ENCODE measurements at regions not wholly inside any gene's neighbourhood (a gene's known extent, or its start where the extent isn't known, plus 50 kb on each side); places are given as distances from the start of the nearest gene placed in this dataset.
A peak's percentile ranks its signal among the peaks of the same experiment; 100 is the strongest.

DNA sequence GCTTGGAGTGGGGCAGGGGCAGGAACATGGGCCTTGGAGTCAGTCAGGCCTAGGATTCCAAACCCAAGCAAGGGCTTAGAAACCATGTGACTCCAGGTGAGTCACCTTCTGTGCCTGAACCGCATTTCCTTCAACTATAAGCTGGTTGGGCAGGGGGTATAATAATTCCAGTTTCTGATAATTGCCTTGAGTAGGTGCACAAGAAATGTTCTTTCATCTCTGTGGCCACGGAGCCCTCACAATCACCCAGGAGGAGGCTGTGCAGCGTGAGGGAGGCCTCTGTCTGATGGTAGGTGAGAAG, 112.1 kb upstream of the HAAO start:
- Histone ChIP-seq H3K9me3 (ENCODE audit: control insufficient read depth in 2 of 2, low read length in 2 of 2) (no peaks in the 10 kb centered on the region), H3K4me3 (ENCODE audit: low read length in 2 of 2) (no peak overlapping the region), H3K27ac (ENCODE audit: low read length) (peak overlapping the region; percentile 86), H3K36me3 (ENCODE audit: control insufficient read depth in 2 of 2, insufficient read depth in 2 of 2, low read length in 2 of 2) (no peaks in the 10 kb centered on the region), H3K9ac (ENCODE audit: low read length in 2 of 2) (no peak overlapping the region), H3K27me3 (ENCODE audit: control insufficient read depth in 1 of 2, insufficient read depth in 2 of 2, low read length in 2 of 2) (no peaks in the 10 kb centered on the region), H3K4me1 (ENCODE audit: control insufficient read depth, insufficient read depth, low read length) (peaks cover 60% of the 10 kb centered on the region)

DNA sequence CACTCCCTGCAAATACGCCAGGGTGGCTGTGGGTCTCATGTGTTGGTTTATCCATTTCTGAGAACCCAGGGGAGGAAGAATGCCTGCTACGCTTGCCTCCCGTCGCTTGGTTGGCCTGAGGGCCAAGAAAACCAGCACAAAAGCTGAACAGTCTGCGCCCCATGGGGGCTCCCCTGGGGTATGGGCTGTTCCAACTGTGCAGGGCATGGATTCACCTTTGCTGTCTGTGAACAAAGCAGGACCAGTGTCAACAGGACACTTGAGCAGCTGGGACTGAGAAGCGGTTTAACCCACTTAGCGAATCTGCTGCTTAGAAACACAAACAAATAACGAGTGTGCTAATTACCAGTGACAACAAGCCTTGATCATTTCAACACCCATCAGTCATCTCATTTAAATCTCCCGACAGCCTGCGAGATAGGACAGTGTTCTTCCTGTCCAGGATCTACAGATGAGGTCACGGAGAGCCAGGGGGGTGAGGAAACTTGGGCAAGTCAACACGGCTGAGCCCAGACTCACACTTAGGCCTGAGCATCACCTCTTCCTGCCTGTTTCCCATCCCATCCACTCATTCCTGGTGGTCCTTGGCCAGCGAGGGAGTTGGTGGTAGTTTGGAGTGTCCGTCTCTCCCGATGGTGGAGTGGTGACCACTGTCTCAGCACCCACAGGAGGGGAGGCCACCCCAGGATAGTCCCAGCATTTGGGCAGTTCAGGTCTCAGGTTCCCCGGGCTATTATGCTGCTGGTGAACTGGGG, 111.6 kb upstream of the HAAO start:
- H3K4me1 ChIP-seq (ENCODE audit: control insufficient read depth, insufficient read depth, low read length), result peaks cover 58% of the 10 kb centered on the region
- peak overlapping the region; percentile 86 for H3K27ac ChIP-seq (ENCODE audit: low read length)

DNA sequence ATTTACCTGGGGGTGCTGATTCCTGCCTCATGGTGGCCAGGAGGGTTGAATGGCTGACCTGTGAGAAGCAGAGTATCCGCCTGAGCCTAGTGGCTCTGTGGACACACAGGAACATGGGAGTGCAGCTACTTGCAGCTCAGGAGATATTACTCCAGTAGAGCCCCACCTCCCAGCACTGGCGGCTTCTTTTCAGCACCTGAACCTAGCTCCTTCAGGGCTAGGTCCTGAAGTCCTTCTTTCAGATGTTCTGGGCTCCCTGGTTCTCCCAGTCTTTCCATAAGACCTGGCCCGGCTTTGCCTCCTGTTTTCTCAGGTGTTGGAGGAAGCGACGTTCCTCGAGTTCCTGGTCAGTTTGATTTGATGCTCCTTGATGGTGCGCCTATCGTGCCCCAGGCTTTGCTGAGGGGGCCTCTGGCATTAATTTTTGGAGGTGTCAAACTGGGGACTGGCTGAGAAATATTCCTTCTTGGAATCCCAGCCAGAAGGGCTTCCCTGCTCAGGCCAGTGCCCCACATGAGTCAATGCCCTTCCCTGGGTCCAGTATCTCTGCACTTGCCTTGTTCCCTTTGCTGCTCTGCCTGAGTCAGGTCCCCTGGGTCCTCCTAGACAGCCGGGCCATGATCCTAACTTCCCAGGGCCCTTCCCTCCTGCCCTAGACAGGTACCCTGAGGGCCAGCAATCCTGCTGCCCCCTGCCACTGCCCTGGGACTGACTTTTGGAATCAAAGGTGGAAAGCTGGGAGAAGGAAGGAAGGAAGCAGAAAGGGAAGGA, 110.7 kb upstream of the HAAO start:
- H3K27ac ChIP-seq (ENCODE audit: low read length), result no peak overlapping the region
- H3K36me3 ChIP-seq (ENCODE audit: control insufficient read depth in 2 of 2, insufficient read depth in 2 of 2, low read length in 2 of 2), result no peaks in the 10 kb centered on the region
- no peaks in the 10 kb centered on the region for H3K27me3 ChIP-seq (ENCODE audit: control insufficient read depth in 1 of 2, insufficient read depth in 2 of 2, low read length in 2 of 2)
- no peaks in the 10 kb centered on the region for H3K9me3 ChIP-seq (ENCODE audit: control insufficient read depth in 2 of 2, low read length in 2 of 2)
- no peak overlapping the region for H3K4me3 ChIP-seq (ENCODE audit: low read length in 2 of 2)
- H3K4me1 ChIP-seq (ENCODE audit: control insufficient read depth, insufficient read depth, low read length), result peaks cover 49% of the 10 kb centered on the region
- H3K9ac ChIP-seq (ENCODE audit: low read length in 2 of 2), result no peak overlapping the region

More for the DNA sequence above, 111.6 kb upstream of the HAAO start:
- Histone ChIP-seq H3K27me3 (ENCODE audit: control insufficient read depth in 1 of 2, insufficient read depth in 2 of 2, low read length in 2 of 2) (no peaks in the 10 kb centered on the region), H3K9me3 (ENCODE audit: control insufficient read depth in 2 of 2, low read length in 2 of 2) (no peaks in the 10 kb centered on the region), H3K9ac (ENCODE audit: low read length in 2 of 2) (no peak overlapping the region), H3K4me3 (ENCODE audit: low read length in 2 of 2) (no peak overlapping the region), H3K36me3 (ENCODE audit: control insufficient read depth in 2 of 2, insufficient read depth in 2 of 2, low read length in 2 of 2) (no peaks in the 10 kb centered on the region)

DNA sequence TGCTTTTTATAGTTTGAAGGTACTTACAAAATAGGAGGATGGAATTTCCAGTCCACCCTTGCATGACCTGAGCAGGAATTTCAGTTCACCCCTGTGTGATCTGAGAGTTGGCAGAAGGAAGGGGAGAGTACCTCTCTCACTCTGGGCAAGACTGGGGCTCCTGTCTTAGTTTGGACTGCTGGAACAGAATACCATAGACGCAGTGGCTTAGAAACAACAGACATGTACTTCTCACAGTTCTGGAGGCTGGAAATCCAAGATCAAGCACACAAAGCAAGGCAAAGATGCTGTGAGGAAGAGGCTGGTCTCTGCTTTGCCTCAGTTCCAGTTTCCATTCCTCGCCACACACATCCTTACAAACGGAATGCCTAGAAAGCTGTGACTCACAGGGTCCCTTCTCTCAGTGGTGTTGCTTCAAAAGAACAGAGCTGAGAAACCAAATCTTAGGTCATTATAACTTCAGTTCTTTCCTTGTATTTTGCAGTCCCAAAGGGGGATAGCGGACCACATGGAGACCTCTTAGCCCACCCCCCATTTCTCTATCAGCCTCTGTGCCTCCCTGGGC, 108.8 kb upstream of the HAAO start:
- Histone ChIP-seq H3K9me3 (ENCODE audit: control insufficient read depth in 2 of 2, low read length in 2 of 2) (no peaks in the 10 kb centered on the region), H3K27ac (ENCODE audit: low read length) (no peak overlapping the region), H3K27me3 (ENCODE audit: control insufficient read depth in 1 of 2, insufficient read depth in 2 of 2, low read length in 2 of 2) (no peaks in the 10 kb centered on the region), H3K4me3 (ENCODE audit: low read length in 2 of 2) (no peak overlapping the region), H3K9ac (ENCODE audit: low read length in 2 of 2) (peak overlapping the region in 1 of 2 donors; percentile 13), H3K4me1 (ENCODE audit: control insufficient read depth, insufficient read depth, low read length) (peaks cover 34% of the 10 kb centered on the region), H3K36me3 (ENCODE audit: control insufficient read depth in 2 of 2, insufficient read depth in 2 of 2, low read length in 2 of 2) (no peaks in the 10 kb centered on the region)

DNA sequence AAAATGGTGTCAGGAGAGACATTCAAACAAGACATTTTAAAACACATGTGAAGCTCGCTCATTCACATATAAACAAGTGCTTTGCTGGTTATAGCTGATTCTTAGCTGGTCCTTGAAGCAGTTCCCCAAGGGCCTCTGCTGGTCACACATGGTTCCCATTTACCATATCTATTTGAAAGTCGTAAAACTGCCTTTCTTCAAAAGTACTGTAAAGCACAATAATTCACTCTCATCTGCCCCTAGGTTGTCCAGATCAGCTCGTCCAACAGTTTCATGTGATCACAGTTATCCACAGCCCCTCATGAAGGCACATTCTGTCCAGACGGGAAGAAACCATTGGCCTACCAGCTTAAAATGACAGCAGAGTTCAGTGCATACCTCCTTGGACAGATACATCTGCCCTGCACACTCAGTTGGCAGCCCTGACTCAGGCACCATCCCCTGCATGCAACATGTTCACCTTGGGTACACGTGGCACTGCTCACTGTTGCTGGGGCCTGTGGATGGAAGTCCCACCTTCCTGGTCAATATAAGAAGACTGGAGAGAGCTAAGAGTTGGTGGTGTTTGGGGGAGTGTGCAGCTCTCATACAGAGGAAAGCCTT, 108.0 kb upstream of the HAAO start:
- Histone ChIP-seq H3K9ac (ENCODE audit: low read length in 2 of 2) (no peak overlapping the region), H3K9me3 (ENCODE audit: control insufficient read depth in 2 of 2, low read length in 2 of 2) (no peaks in the 10 kb centered on the region), H3K27me3 (ENCODE audit: control insufficient read depth in 1 of 2, insufficient read depth in 2 of 2, low read length in 2 of 2) (no peaks in the 10 kb centered on the region), H3K4me1 (ENCODE audit: control insufficient read depth, insufficient read depth, low read length) (peaks cover 27% of the 10 kb centered on the region), H3K27ac (ENCODE audit: low read length) (no peak overlapping the region), H3K36me3 (ENCODE audit: control insufficient read depth in 2 of 2, insufficient read depth in 2 of 2, low read length in 2 of 2) (no peaks in the 10 kb centered on the region), H3K4me3 (ENCODE audit: low read length in 2 of 2) (no peak overlapping the region)

DNA sequence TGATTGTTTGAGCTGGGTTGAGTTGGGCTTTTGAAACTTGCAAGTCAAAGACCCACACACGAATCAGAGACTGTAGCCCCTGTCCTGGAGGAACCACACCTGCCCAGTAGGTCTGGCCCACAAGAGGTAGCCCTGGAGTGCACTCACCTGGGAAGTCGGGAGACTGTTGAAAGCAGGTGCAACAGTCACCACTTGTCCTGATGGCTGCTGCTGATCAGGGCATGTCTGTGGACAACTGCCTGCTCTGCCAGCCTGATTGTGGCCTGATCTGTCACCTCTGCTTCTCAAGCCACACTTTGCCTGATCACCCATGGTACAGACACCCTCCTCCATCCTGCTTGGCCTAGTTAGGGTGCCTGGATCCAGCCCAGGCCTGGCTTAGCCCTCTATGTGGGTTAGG, 105.0 kb upstream of the HAAO start:
- Histone ChIP-seq H3K4me1 (ENCODE audit: control insufficient read depth, insufficient read depth, low read length) (peaks cover 12% of the 10 kb centered on the region), H3K27ac (ENCODE audit: low read length) (no peak overlapping the region), H3K9ac (ENCODE audit: low read length in 2 of 2) (no peak overlapping the region), H3K36me3 (ENCODE audit: control insufficient read depth in 2 of 2, insufficient read depth in 2 of 2, low read length in 2 of 2) (no peaks in the 10 kb centered on the region), H3K27me3 (ENCODE audit: control insufficient read depth in 1 of 2, insufficient read depth in 2 of 2, low read length in 2 of 2) (no peaks in the 10 kb centered on the region), H3K9me3 (ENCODE audit: control insufficient read depth in 2 of 2, low read length in 2 of 2) (no peaks in the 10 kb centered on the region), H3K4me3 (ENCODE audit: low read length in 2 of 2) (no peak overlapping the region)

DNA sequence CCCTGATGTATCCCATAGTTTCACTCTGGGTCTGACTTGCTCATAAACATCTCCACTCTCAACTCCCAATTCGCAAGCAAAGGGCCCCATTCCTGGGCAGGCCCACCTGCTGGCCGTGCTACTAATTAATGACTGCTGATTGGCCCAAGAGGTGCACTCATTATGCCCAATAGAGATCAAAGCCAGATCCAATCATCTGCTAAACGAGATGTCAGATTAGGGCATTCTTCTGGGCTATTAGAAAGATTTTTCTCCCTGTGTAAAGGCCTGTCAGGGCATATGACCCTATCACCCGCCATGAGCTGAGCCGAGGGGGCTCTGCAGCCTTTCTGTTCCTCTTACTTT, 103.4 kb upstream of the HAAO start:
- Histone ChIP-seq H3K27me3 (ENCODE audit: control insufficient read depth in 1 of 2, insufficient read depth in 2 of 2, low read length in 2 of 2) (no peaks in the 10 kb centered on the region), H3K4me3 (ENCODE audit: low read length in 2 of 2) (no peak overlapping the region), H3K36me3 (ENCODE audit: control insufficient read depth in 2 of 2, insufficient read depth in 2 of 2, low read length in 2 of 2) (no peaks in the 10 kb centered on the region), H3K9ac (ENCODE audit: low read length in 2 of 2) (no peak overlapping the region), H3K4me1 (ENCODE audit: control insufficient read depth, insufficient read depth, low read length) (peaks cover 3% of the 10 kb centered on the region), H3K27ac (ENCODE audit: low read length) (no peak overlapping the region), H3K9me3 (ENCODE audit: control insufficient read depth in 2 of 2, low read length in 2 of 2) (no peaks in the 10 kb centered on the region)

DNA sequence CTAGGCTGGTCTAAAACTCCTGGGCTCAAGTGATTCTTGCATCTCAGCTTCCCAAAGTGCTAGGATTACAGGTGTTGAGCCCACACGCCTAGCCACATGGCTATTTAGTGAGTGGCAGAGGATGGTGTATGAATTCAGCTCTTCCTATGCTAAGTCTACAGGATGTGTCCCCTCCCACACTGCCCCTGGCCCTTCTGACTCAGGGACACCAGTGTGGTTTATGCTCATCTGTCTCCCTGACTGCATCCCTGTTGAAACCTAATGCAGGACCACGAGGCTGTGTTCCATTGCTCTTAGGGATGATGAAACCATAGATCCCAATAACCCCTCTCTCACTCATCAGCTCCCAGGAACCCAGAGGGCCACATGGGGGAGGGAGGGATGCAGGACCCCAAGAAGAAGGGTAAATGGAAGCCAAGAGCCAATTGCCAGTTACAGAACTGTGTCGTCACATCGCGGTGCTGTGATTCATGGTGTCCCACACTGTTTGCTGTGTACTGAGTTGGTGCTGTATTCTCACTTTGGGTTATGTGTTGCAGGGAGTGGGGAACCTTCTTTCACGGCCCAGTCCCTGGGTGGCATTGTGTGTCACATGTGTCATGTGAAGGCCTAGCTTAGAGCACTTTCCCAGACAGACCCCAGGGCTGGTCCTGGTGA, 102.9 kb upstream of the HAAO start:
- no peaks in the 10 kb centered on the region for H3K9me3 ChIP-seq (ENCODE audit: control insufficient read depth in 2 of 2, low read length in 2 of 2)
- H3K4me1 ChIP-seq (ENCODE audit: control insufficient read depth, insufficient read depth, low read length), result peaks cover 3% of the 10 kb centered on the region
- H3K27ac ChIP-seq (ENCODE audit: low read length), result no peak overlapping the region
- no peaks in the 10 kb centered on the region for H3K27me3 ChIP-seq (ENCODE audit: control insufficient read depth in 1 of 2, insufficient read depth in 2 of 2, low read length in 2 of 2)
- H3K36me3 ChIP-seq (ENCODE audit: control insufficient read depth in 2 of 2, insufficient read depth in 2 of 2, low read length in 2 of 2), result no peaks in the 10 kb centered on the region
- H3K9ac ChIP-seq (ENCODE audit: low read length in 2 of 2), result no peak overlapping the region
- no peak overlapping the region for H3K4me3 ChIP-seq (ENCODE audit: low read length in 2 of 2)

DNA sequence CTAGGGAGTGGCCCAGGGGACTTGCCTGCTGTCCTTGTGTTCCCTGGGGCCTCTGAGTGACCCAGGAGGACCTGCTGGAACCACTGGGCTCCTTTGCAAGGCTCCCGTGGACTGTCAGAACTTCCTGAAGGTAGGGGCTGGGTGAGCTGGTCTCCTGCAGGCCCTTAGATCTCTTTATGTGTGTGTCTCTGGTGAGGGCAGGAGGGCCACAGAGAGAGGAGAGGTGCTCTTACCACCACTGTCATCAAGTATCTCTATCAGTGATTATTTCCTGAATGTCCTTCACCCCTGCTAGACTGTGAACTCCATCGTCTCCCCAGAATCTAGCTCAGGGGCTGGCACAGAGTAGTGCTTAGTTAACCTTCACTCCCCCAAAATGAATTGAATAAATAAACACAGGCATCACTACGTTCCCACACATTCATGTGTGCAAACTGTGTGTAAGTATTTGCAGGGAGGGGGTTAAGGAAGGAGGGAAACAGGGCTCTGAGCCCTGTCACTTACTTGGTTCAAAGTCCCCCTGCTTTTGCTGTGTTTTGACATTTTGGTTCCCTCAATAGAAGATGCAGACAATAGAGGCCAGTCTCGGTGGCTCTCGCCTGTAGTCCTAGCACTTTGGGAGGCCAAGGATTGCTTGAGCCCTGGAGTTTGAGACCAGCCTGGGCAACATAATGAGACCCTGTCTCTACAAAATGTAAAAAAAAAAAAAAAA, 100.8 kb upstream of the HAAO start:
- no peak overlapping the region for H3K9ac ChIP-seq (ENCODE audit: low read length in 2 of 2)
- H3K9me3 ChIP-seq (ENCODE audit: control insufficient read depth in 2 of 2, low read length in 2 of 2), result no peaks in the 10 kb centered on the region
- H3K4me1 ChIP-seq (ENCODE audit: control insufficient read depth, insufficient read depth, low read length), result peaks cover 3% of the 10 kb centered on the region
- H3K4me3 ChIP-seq (ENCODE audit: low read length in 2 of 2), result no peak overlapping the region
- H3K27me3 ChIP-seq (ENCODE audit: control insufficient read depth in 1 of 2, insufficient read depth in 2 of 2, low read length in 2 of 2), result no peaks in the 10 kb centered on the region
- no peak overlapping the region for H3K27ac ChIP-seq (ENCODE audit: low read length)
- H3K36me3 ChIP-seq (ENCODE audit: control insufficient read depth in 2 of 2, insufficient read depth in 2 of 2, low read length in 2 of 2), result no peaks in the 10 kb centered on the region

DNA sequence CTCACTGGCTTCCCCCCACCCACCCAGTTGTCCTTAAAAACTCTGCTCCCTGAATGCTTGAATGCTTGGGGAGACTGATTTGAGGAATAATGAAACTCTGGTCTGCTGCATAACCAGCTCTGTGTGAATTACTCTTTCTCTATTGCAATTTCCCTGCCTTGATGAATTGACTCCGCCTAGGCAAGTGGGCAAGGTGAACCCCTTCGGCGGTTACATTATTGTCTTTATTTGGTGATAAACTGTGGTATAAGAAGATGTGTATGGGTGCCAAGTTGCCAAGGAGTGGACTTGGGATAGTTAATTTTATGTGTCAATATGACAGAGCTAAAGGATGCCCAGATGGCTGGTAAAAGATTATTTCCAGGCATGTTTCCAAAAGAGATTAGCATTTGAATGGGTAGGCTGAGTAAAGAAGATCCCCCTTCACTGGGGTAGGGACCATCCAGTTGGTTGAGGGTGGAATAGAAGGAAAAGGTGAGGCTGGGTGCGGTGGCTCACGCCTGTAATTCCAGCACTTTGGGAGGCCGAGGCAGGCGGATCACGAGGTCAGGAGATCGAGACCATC, 98.5 kb upstream of the HAAO start:
- H3K4me3 ChIP-seq (ENCODE audit: low read length in 2 of 2), result no peak overlapping the region
- H3K9me3 ChIP-seq (ENCODE audit: control insufficient read depth in 2 of 2, low read length in 2 of 2), result no peaks in the 10 kb centered on the region

More for the DNA sequence above, 98.5 kb upstream of the HAAO start:
- Histone ChIP-seq H3K9ac (ENCODE audit: low read length in 2 of 2) (no peak overlapping the region), H3K27me3 (ENCODE audit: control insufficient read depth in 1 of 2, insufficient read depth in 2 of 2, low read length in 2 of 2) (no peaks in the 10 kb centered on the region), H3K36me3 (ENCODE audit: control insufficient read depth in 2 of 2, insufficient read depth in 2 of 2, low read length in 2 of 2) (no peaks in the 10 kb centered on the region), H3K27ac (ENCODE audit: low read length) (no peak overlapping the region), H3K4me1 (ENCODE audit: control insufficient read depth, insufficient read depth, low read length) (no peaks in the 10 kb centered on the region)
